Erythroblast (primary cell): ENCODE measurements at regions not wholly inside any gene's neighbourhood (a gene's known extent, or its start where the extent isn't known, plus 50 kb on each side); places are given as distances from the start of the nearest gene placed in this dataset.

ENCODE experiments used
- DNase-seq, 2 experiments: peaks; one replicate each; lab custom pipeline; 2025; lab: John Stamatoyannopoulos, UW
- GATA1 ChIP-seq: IDR thresholded peaks from 2 replicates; pipeline ENCODE4 v1.6.1; 2011; ENCODE audit warnings: low read depth, mild to moderate bottlenecking, control low read depth, low read length, moderate library complexity
- POLR2A ChIP-seq: IDR thresholded peaks from 2 replicates; pipeline ENCODE4 v1.6.1; 2011; ENCODE audit warnings: mild to moderate bottlenecking, low read length

- TF ChIP-seq POLR2A (no peak), GATA1 (no peak)
- no peak for DNase-seq
Observed at GRCh38 chr21:38933731-38934130, 128.0 kb downstream of the ETS2 start.

- TF ChIP-seq GATA1 (no peak), POLR2A (no peak)
- DNase-seq, result no peak
Observed at GRCh38 chr21:38931291-38931690, 125.6 kb downstream of the ETS2 start.

- TF ChIP-seq GATA1, result no peak
- TF ChIP-seq POLR2A, result no peak
Observed at GRCh38 chr21:38930853-38931252, 125.1 kb downstream of the ETS2 start.

DNA sequence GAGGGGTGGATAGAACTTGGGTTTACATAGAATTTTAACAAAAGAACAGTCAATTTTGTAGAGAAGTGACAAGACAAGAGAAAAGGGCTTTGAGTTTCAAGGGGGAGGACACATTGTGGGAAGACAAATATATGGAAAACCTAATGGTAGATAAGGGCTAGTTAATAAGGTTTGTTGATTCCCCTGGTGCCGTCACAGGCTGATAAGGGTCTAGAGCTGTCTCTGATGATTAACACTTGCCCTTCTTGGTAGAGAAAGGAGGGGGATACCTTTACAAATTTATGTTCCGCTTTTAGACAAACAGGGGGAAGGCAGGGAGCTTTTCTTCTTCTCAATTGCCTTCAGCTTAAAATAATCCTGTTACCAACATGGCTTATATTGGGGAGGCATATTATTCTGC lies 124.3 kb downstream of the ETS2 start:
- DNase-seq, result no peak
- no peak for TF ChIP-seq GATA1

More at GRCh38 chr21:38930853-38931252, 125.1 kb downstream of the ETS2 start:
- DNase-seq, result no peak

- no peak for DNase-seq
- TF ChIP-seq GATA1 (no peak), POLR2A (no peak)
Observed at GRCh38 chr21:38929652-38930051, 123.9 kb downstream of the ETS2 start.

DNA sequence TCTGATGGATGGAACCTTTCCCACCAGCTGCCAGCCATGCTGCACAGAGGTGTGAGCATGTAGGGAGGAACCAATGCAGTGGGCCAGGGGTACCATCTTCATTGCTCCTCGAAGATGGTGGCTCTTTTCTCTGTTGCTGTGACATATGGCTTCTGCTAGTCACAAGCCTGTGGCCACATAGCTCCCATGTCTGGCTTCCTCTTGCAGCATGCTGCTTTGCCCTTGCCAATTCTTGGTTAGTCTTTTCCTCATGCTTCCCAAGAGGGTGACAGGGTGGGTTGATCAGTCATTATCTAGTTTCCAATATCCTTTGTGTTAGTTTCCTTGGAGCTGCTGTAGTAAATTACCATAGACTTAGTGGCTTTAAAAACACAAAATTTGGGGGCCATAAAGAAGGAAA lies 123.4 kb downstream of the ETS2 start:
- TF ChIP-seq GATA1, result no peak
- no peak for TF ChIP-seq POLR2A
- DNase-seq, result no peak

DNA sequence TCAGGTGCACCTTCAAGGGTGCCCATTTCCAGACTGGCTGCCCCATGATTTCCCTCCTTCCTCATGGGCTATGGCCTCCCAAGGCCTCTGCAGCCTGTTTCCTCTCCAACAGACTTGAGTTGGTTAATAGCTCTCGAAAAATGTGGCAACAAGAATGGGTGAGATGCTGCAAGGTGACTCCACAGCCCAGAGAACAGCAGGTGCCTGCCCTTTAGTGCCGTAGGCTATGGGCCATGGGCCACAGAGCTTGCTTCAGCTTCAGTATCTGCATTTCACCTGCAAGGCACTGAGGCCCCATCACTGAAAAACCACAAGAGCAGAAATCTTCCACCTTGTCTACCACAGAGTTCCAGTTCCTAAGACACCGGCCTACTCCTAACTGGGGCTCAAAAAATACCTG lies 122.0 kb downstream of the ETS2 start:
- TF ChIP-seq POLR2A (no peak), GATA1 (no peak)
- no peak for DNase-seq

- TF ChIP-seq POLR2A, result no peak
- no peak for TF ChIP-seq GATA1
- DNase-seq, result no peak
Observed at GRCh38 chr21:38925923-38926322, 120.2 kb downstream of the ETS2 start.

DNA sequence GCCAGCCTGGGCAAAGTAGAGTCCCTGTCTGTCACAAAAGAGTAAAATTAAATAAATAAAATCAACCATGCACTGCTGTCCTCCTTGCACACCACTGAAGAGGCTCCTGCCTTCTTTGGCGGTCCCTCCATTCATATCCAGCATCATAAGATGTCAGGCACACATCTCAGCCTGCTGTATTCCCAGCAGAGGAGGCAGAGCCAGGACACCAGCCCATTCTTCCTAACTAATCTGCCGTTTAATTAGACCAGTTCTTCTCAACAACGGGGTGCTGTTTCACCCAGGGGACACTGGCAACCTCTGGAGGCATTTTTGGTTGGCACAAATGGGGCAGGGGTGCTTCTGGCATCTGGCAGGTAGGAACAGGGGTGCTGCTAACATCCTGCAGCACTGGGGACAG lies 119.7 kb downstream of the ETS2 start:
- TF ChIP-seq POLR2A (no peak), GATA1 (no peak)
- no peak for DNase-seq

GRCh38 chr21:38924954-38925353 lies 119.2 kb downstream of the ETS2 start:
- DNase-seq, result no peak
- TF ChIP-seq GATA1 (no peak), POLR2A (no peak)

GRCh38 chr21:38923429-38923828 lies 117.7 kb downstream of the ETS2 start:
- TF ChIP-seq GATA1, result no peak
- no peak for TF ChIP-seq POLR2A
- no peak for DNase-seq

DNA sequence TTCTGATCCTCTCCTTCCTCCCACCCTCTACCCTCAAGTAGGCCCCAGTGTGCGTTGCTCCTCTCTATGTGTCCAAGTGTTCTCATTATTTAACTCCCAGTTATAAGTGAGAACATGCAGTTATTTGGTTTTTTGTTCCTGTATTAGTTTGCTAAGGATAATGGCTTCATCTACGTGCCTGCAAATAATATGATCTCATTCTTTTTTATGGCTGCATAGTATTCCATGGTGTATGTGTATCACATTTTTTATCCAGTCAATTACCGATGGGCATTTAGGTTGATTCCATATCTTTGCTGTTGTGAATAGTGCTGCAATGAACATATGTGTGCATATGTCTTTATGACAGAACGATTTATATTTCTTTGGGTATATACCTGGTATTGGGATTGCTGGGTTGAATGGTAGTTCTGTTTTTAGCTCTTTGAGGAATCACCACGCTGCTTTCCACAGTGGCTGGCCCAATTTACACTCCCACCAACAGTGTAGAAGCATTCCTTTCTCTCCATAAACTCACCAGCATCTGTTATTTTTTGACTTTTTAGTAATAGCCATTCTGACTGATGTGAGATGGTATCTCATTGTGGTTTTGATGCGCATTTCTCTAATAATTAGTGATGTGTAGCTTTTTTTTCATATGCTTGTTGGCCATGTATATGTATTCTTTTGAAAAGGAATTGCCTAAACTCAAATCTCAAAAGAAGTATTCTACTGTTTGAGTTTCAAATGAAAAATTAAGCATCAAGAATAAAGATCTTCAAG lies 116.9 kb downstream of the ETS2 start:
- TF ChIP-seq GATA1, result no peak
- TF ChIP-seq POLR2A, result no peak
- no peak for DNase-seq

- no peak for DNase-seq
- TF ChIP-seq GATA1 (no peak), POLR2A (no peak)
Observed at GRCh38 chr21:38921511-38922251, 116.0 kb downstream of the ETS2 start.

DNA sequence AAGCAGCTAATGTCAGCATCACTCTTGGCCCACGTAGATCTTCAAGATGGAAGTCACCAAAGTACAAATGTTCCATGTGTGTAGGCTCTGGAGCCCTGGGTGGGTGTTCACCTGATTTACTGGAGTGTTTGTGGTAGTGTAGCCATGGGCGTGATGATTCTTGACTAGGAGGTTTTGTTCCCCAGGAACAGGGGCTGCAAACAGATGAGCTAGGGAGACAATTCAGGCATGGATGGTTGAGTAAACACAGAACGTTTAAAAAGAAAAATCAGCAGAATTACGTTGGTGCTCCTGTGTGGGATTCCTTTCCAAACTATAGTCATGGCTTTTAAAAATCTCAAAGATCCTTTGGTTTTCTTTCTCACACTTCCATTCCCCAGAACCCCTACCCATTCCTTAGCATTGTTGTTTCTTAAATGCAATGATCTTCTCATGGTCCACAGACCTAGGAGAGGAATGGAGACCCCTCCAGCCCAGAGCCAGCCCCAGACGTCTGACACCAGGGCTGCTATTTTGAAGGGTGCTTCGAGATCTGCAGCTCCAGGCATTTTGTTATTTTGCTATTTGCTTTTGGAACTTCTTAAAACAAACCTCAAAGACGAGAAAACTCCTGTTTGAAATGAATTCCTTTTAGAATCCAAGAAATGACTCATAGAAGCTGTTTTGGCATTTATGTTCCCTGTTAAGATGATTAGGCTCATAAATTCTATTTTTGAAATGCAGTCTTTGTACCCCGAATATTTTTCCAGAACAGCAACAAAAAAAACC lies 115.1 kb downstream of the ETS2 start:
- TF ChIP-seq POLR2A (no peak), GATA1 (no peak)
- no peak for DNase-seq
